ENCODE measurements at regions not wholly inside any gene's neighbourhood (a gene's known extent, or its start where the extent isn't known, plus 50 kb on each side); places are given as distances from the start of the nearest gene placed in this dataset.

- TF ChIP-seq, protein P1, sequence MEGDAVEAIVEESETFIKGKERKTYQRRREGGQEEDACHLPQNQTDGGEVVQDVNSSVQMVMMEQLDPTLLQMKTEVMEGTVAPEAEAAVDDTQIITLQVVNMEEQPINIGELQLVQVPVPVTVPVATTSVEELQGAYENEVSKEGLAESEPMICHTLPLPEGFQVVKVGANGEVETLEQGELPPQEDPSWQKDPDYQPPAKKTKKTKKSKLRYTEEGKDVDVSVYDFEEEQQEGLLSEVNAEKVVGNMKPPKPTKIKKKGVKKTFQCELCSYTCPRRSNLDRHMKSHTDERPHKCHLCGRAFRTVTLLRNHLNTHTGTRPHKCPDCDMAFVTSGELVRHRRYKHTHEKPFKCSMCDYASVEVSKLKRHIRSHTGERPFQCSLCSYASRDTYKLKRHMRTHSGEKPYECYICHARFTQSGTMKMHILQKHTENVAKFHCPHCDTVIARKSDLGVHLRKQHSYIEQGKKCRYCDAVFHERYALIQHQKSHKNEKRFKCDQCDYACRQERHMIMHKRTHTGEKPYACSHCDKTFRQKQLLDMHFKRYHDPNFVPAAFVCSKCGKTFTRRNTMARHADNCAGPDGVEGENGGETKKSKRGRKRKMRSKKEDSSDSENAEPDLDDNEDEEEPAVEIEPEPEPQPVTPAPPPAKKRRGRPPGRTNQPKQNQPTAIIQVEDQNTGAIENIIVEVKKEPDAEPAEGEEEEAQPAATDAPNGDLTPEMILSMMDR (IDR thresholded peaks at IDR 0.05; ENCODE audit: poor library complexity) = no peak
- TF ChIP-seq EZH2phosphoT487 (IDR thresholded peaks at IDR 0.05; ENCODE audit: low read depth, severe bottlenecking, unreplicated experiment) = no peak
Observed at GRCh38 chr2:6065703-6066102, 373.5 kb downstream of the SOX11 start.

All from hepatocyte (in vitro differentiated cells).